Esophagus muscularis mucosa (tissue), 4 donors: ENCODE measurements at regions not wholly inside any gene's neighbourhood (a gene's known extent, or its start where the extent isn't known, plus 50 kb on each side); places are given as distances from the start of the nearest gene placed in this dataset.

Source experiments
- DNase-seq: peaks from one replicate; pipeline ENCODE4 v3.0.0-alpha.2; 2017; ENCODE audit errors: extremely low spot score
- H3K27ac ChIP-seq, 4 donors: fragments of 200-600 bp; sonication (generic); replicated peaks in 1 of 4; 1 replicate in 3 of 4; 2 replicates in 1 of 4; pipeline ENCODE4 v1.5.1; 2016 to 2019; ENCODE audit warnings: mild to moderate bottlenecking in 1 of 4
- H3K27me3 ChIP-seq, 4 donors: fragments of 200-600 bp; sonication (generic); one replicate each; pipeline versions ENCODE4 v1.5.1 to v1.6.0; 2016 to 2019
- H3K36me3 ChIP-seq, 4 donors: fragments of 200-600 bp; sonication (generic); one replicate each; pipeline ENCODE4 v1.5.1; 2016 to 2019
- H3K4me1 ChIP-seq, 4 donors: fragments of 200-600 bp; sonication (generic); one replicate each; pipeline ENCODE4 v1.5.1; 2016 to 2019
- H3K4me3 ChIP-seq, 4 donors: fragments of 200-600 bp; sonication (generic); 1 replicate in 2 of 4; 2 replicates in 2 of 4; pipeline ENCODE4 v1.5.1; 2016 to 2019; ENCODE audit warnings: mild to moderate bottlenecking in 4 of 4, moderate library complexity in 1 of 4
- H3K9me3 ChIP-seq, 4 donors: fragments of 200-600 bp; sonication (generic); 1 replicate in 3 of 4; 2 replicates in 1 of 4; pipeline ENCODE4 v1.5.1; 2016 to 2019
- EP300 ChIP-seq: sonication (generic); formaldehyde crosslinking; IDR thresholded peaks from one replicate; pipeline ENCODE4 v1.6.1; 2017; ENCODE audit warnings: antibody characterized with exemption
- POLR2A ChIP-seq: fragments of 450-650 bp; IDR thresholded peaks from one replicate; pipeline ENCODE4 v1.6.1; 2017; ENCODE audit warnings: antibody characterized with exemption, moderate library complexity, mild to moderate bottlenecking, low read depth
- POLR2AphosphoS5 ChIP-seq, 2 donors: sonication (generic); formaldehyde crosslinking; IDR thresholded peaks; one replicate each; pipeline ENCODE4 v1.6.1; 2017; ENCODE audit warnings: antibody characterized with exemption in 2 of 2
- WGBS: methylation state at CpG from one replicate; pipeline ENCODE4 v1.1.5; 2018; 5-methylcytosine and 5-hydroxymethylcytosine counted together
- intact Hi-C: fragments of 100-400 bp; cut with DNase I; formaldehyde crosslinking; loops from one replicate; pipeline ENCODE4 v1.15.1; 2023
- TF ChIP-seq, protein P1 (sequence below), 3 experiments: fragments of 200-600 bp in 2 of 3; fragments of 450-650 bp in 1 of 3; sonication (generic) in 2 of 3; IDR thresholded peaks; one replicate each; pipeline ENCODE4 v1.5.1; 2017 to 2019; ENCODE audit warnings: antibody characterized with exemption in 3 of 3, mild to moderate bottlenecking in 2 of 3, moderate library complexity in 1 of 3

DNA sequence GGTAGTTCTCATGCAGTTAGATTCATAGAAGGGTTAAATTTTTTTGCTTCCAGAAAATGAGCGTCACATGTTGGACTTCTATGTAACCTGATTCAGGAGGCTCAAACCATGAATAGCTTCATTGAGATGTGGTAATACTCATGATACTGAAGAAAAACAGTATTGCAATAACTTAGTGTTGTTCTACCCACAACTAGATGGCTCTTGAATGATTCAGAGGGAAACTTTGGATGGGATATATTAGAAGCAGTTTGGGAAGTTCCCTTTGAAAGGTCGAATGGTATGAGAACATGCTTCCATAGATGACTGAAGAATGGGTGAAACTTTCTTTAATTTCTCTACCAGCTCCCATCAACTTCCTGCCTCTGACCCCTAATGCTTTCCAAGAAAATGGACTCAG lies 211.7 kb upstream of the PTGFR start:
- H3K27ac ChIP-seq = no peak overlapping the region
- intact Hi-C loops = no loop called here
- DNase-seq = no peak
- no peak overlapping the region for H3K4me3 ChIP-seq
- no peaks in the 10 kb centered on the region for H3K9me3 ChIP-seq
- TF ChIP-seq POLR2AphosphoS5 (IDR thresholded peaks at IDR 0.05) = no peak
- TF ChIP-seq EP300 = no peak
- TF ChIP-seq, protein P1, sequence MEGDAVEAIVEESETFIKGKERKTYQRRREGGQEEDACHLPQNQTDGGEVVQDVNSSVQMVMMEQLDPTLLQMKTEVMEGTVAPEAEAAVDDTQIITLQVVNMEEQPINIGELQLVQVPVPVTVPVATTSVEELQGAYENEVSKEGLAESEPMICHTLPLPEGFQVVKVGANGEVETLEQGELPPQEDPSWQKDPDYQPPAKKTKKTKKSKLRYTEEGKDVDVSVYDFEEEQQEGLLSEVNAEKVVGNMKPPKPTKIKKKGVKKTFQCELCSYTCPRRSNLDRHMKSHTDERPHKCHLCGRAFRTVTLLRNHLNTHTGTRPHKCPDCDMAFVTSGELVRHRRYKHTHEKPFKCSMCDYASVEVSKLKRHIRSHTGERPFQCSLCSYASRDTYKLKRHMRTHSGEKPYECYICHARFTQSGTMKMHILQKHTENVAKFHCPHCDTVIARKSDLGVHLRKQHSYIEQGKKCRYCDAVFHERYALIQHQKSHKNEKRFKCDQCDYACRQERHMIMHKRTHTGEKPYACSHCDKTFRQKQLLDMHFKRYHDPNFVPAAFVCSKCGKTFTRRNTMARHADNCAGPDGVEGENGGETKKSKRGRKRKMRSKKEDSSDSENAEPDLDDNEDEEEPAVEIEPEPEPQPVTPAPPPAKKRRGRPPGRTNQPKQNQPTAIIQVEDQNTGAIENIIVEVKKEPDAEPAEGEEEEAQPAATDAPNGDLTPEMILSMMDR (IDR thresholded peaks at IDR 0.05) = no peak
- no peak for TF ChIP-seq POLR2A
- no peaks in the 10 kb centered on the region for H3K27me3 ChIP-seq
- peaks cover 0 to 18% (median 4%) of the 10 kb centered on the region in 4 donors for H3K4me1 ChIP-seq
- WGBS = 57% methylated on average over 2 of the region's 2 CpGs
- H3K36me3 ChIP-seq = no peaks in the 10 kb centered on the region

DNA sequence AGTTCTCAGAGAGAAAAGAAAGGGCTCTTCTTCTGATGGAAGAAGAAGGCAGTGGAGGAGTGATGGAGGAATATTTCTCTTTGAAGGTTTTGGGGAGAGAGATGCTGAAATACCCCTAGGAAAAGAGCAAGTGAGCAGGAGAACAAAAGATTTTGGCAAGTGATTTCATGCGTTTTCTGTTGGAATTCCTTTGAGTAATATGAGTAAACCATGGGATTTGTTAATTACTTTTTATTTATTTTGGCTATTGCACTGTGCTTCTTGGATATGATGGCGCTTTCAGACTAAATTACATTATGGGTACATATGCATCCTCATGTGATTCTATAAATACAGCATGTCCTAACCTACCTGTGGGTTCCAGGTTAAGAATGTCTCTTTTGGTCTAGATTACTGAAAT lies 210.1 kb upstream of the PTGFR start:
- Histone ChIP-seq H3K4me1 (peaks cover 0 to 10% (median 6%) of the 10 kb centered on the region in 4 donors), H3K36me3 (no peaks in the 10 kb centered on the region), H3K27ac (no peak overlapping the region), H3K27me3 (no peaks in the 10 kb centered on the region), H3K9me3 (no peaks in the 10 kb centered on the region), H3K4me3 (no peak overlapping the region)
- WGBS = 73% methylated on average over 2 of the region's 2 CpGs
- DNase-seq = no peak
- intact Hi-C loops = no loop called here
- no peak for TF ChIP-seq EP300
- TF ChIP-seq, protein P1 (IDR thresholded peaks at IDR 0.05) = no peak
- TF ChIP-seq POLR2AphosphoS5 (IDR thresholded peaks at IDR 0.05) = no peak

DNA sequence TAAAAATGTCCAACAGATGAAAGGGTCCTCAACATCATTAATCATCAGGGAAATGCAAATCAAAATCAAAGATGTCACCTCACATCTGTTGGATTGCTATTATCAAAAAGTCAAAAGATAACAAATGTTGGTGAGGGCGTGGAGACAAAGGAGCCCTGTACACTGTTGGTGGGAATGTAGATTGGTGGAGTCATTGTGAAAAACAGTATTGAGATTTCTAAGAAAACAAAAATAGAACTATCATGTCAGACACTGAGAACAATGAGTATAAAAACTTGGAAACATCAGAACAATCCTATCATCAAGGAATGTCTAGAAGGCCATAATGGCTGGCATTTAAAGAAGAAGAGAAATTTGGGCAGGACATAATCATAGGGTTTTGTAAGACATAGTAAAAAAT lies 209.2 kb upstream of the PTGFR start:
- H3K27me3 ChIP-seq = no peaks in the 10 kb centered on the region
- no peaks in the 10 kb centered on the region for H3K36me3 ChIP-seq
- intact Hi-C loops = no loop called here
- 74% methylated on average over 1 of the region's 1 CpG for WGBS
- no peak for DNase-seq
- H3K4me1 ChIP-seq = peaks cover 0 to 10% (median 3%) of the 10 kb centered on the region in 4 donors
- no peaks in the 10 kb centered on the region for H3K9me3 ChIP-seq
- no peak overlapping the region for H3K4me3 ChIP-seq
- TF ChIP-seq POLR2A = no peak
- TF ChIP-seq, protein P1 (IDR thresholded peaks at IDR 0.05) = no peak
- no peak overlapping the region for H3K27ac ChIP-seq

DNA sequence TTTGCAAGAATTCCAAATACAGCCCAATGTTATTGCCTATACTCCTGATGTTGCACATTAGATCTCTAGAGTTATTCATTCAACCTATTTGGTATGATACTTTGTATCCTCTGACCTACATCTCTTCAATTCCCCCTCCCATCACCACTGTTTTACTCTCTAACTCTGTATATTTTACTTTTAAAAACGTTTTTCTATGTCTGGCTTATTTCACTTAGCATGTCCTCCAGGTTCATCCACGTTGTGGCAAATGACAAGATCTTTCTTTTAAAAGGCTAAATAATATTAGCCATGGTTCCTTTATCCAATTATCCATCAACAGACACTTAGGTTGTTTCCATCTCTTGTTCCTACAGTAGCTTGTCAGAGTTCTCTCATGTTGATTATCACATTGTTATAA lies 207.1 kb upstream of the PTGFR start:
- WGBS = 20% methylated on average over 2 of the region's 2 CpGs
- DNase-seq = no peak
- no peak for TF ChIP-seq EP300
- TF ChIP-seq, protein P1 (IDR thresholded peaks at IDR 0.05) = no peak
- TF ChIP-seq POLR2AphosphoS5 (IDR thresholded peaks at IDR 0.05) = no peak
- TF ChIP-seq POLR2A = no peak
- intact Hi-C loops = no loop called here
- peaks cover 0 to 10% (median 3%) of the 10 kb centered on the region in 4 donors for H3K4me1 ChIP-seq
- no peaks in the 10 kb centered on the region for H3K27me3 ChIP-seq
- H3K36me3 ChIP-seq = no peaks in the 10 kb centered on the region
- no peak overlapping the region for H3K27ac ChIP-seq
- no peaks in the 10 kb centered on the region for H3K9me3 ChIP-seq
- H3K4me3 ChIP-seq = no peak overlapping the region

DNA sequence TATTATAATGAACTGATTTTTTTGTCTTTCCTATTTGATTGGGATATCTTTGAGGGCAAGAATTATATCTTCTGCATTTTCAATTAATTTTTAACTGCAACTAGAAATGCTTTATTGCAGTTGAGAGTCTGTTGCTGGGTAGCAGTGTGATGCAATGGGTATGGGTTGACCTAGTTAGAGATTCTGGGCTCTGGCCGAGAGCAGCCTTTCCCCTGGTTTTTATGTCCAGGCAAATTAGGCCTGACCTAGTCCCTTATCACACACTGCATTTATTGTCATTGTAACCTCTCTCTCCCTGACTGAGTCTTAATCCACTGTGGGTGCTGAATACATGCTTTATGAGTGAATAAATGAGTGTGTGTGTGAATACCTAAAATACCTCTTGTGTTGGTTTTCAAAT lies 206.4 kb upstream of the PTGFR start:
- H3K4me1 ChIP-seq = peaks cover 0 to 10% (median 3%) of the 10 kb centered on the region in 4 donors
- 43% methylated on average over 1 of the region's 1 CpG for WGBS
- no peak overlapping the region for H3K27ac ChIP-seq
- intact Hi-C loops = no loop called here
- no peaks in the 10 kb centered on the region for H3K36me3 ChIP-seq
- no peak for DNase-seq
- H3K9me3 ChIP-seq = no peaks in the 10 kb centered on the region
- H3K4me3 ChIP-seq = no peak overlapping the region
- H3K27me3 ChIP-seq = no peaks in the 10 kb centered on the region
- TF ChIP-seq EP300 = no peak
- TF ChIP-seq POLR2AphosphoS5 (IDR thresholded peaks at IDR 0.05) = no peak
- TF ChIP-seq, protein P1 (IDR thresholded peaks at IDR 0.05) = no peak
- TF ChIP-seq POLR2A = no peak
